Colonic mucosa (tissue), 4 donors: ENCODE measurements at regions not wholly inside any gene's neighbourhood (a gene's known extent, or its start where the extent isn't known, plus 50 kb on each side); places are given as distances from the start of the nearest gene placed in this dataset.

ENCODE experiments used
- DNase-seq: peaks from one replicate; pipeline ENCODE4 v3.0.0-alpha.2; 2020
- H3K27ac ChIP-seq: fragments of 200-600 bp; one replicate; pipeline ENCODE4 v1.8.0; 2021
- H3K27me3 ChIP-seq: fragments of 200-600 bp; one replicate; pipeline ENCODE4 v1.8.0; 2021
- H3K36me3 ChIP-seq: fragments of 200-600 bp; one replicate; pipeline ENCODE4 v1.8.0; 2021
- H3K4me1 ChIP-seq: fragments of 200-600 bp; one replicate; pipeline ENCODE4 v1.8.0; 2021; ENCODE audit warnings: mild to moderate bottlenecking
- H3K4me3 ChIP-seq: fragments of 200-600 bp; one replicate; pipeline ENCODE4 v1.8.0; 2021
- H3K9ac ChIP-seq, 2 donors: one replicate each; pipeline ENCODE4 v1.7.0; 2013; ENCODE audit warnings: control low read depth in 2 of 2, low read depth in 2 of 2, low read length in 2 of 2
- H3K9me3 ChIP-seq: fragments of 200-600 bp; one replicate; pipeline ENCODE4 v1.8.0; 2021
- intact Hi-C: fragments of 100-400 bp; cut with DNase I; formaldehyde crosslinking; loops from one replicate; pipeline ENCODE4 v1.14.1; 2022
- TF ChIP-seq, protein P1 (sequence below): fragments of 200-600 bp; IDR thresholded peaks from one replicate; pipeline ENCODE4 v1.8.0; 2022; ENCODE audit warnings: antibody characterized with exemption, mild to moderate bottlenecking
- donor health status: healthy.
- donor health status: DM: no; HTN: no; CAD: no.
- donor health status: DM: no; HTN: no; CAD: no.

DNA sequence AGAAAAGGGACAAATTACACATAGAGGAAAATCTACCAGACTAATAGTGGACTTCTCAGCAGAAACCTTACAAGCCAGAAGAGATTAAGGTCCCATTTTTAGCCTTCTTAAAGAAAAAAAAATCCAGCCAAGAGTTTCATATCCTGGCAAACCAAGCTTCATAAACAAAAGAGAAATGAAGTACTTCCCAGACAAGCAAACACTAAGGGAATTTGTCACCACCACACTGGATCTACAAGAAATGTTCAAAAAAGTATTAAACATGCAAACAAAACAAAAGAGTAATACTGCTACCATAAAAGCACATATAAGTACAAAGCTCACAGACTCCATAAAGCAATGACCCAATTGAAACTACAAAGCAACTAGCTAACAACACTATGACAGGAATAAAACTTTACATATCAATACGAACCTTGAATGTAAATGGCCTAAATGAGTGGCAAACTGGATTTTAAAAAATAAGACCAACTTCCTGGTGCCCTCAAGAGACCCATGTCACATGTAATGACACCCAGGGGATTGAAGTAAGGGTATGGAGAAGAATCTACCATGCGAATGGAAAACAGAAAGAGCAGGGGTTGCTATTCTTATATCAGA is 260.7 kb upstream of the PPP2R2D start:
- no peak overlapping the region for H3K9ac ChIP-seq
- no peak overlapping the region for H3K27ac ChIP-seq
- DNase-seq: no peak
- H3K4me1 ChIP-seq: no peaks in the 10 kb centered on the region
- H3K9me3 ChIP-seq: no peaks in the 10 kb centered on the region
- intact Hi-C loops: no loop called here
- TF ChIP-seq, protein P1, sequence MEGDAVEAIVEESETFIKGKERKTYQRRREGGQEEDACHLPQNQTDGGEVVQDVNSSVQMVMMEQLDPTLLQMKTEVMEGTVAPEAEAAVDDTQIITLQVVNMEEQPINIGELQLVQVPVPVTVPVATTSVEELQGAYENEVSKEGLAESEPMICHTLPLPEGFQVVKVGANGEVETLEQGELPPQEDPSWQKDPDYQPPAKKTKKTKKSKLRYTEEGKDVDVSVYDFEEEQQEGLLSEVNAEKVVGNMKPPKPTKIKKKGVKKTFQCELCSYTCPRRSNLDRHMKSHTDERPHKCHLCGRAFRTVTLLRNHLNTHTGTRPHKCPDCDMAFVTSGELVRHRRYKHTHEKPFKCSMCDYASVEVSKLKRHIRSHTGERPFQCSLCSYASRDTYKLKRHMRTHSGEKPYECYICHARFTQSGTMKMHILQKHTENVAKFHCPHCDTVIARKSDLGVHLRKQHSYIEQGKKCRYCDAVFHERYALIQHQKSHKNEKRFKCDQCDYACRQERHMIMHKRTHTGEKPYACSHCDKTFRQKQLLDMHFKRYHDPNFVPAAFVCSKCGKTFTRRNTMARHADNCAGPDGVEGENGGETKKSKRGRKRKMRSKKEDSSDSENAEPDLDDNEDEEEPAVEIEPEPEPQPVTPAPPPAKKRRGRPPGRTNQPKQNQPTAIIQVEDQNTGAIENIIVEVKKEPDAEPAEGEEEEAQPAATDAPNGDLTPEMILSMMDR: no peak
- H3K27me3 ChIP-seq: no peaks in the 10 kb centered on the region
- no peaks in the 10 kb centered on the region for H3K36me3 ChIP-seq
- no peak overlapping the region for H3K4me3 ChIP-seq

- no peak for DNase-seq
- TF ChIP-seq, protein P1: no peak
- no peaks in the 10 kb centered on the region for H3K4me1 ChIP-seq
- H3K27ac ChIP-seq: no peak overlapping the region
- no peak overlapping the region for H3K9ac ChIP-seq
- intact Hi-C loops: no loop called here
- H3K9me3 ChIP-seq: no peaks in the 10 kb centered on the region
- H3K27me3 ChIP-seq: no peaks in the 10 kb centered on the region
- no peak overlapping the region for H3K4me3 ChIP-seq
- H3K36me3 ChIP-seq: no peaks in the 10 kb centered on the region
Observed at GRCh38 chr10:131641231-131641630, 259.6 kb upstream of the PPP2R2D start.

DNA sequence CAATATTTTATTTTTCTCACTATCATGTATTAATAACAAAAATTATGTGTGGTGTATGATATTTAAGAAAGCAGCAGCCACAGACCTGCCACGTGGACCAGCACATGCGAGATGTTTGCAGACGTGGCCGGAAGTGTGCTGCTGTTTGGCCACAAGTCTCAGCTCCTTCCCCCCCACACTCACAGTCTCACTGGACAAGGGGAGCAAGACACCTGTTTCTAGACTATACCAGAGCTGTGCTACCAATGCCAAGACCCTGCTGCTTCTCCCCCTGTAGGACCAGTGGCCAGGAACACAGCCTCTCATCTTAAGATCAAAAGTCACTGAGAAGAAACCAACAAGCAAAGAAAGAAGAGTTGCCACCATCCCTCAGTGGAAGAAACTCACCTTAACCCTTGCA is 258.9 kb upstream of the PPP2R2D start:
- no peaks in the 10 kb centered on the region for H3K4me1 ChIP-seq
- H3K4me3 ChIP-seq: no peak overlapping the region
- no peaks in the 10 kb centered on the region for H3K36me3 ChIP-seq
- intact Hi-C loops: no loop called here
- no peaks in the 10 kb centered on the region for H3K27me3 ChIP-seq
- no peak overlapping the region for H3K27ac ChIP-seq
- TF ChIP-seq, protein P1: no peak
- H3K9me3 ChIP-seq: no peaks in the 10 kb centered on the region
- no peak overlapping the region for H3K9ac ChIP-seq
- no peak for DNase-seq

DNA sequence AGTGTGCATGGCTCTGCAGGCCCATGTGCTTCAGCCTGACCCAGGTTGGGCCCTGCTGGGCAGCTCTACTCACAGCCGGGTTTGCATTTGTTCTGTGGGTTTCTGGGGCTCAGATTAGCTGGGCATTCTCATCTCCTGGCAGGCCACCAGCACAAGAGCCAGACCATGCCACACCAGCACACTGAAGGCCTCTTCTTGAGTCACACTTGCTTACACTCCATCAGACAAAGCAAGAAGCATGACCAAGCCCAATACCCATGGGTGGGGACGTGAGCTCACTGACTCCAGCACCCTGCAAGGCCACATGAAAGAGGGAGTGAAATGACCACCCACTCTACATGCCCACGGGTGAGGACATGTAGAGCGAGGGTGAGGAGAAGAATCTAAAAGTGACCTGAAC is 257.8 kb upstream of the PPP2R2D start:
- intact Hi-C loops: no loop called here
- no peaks in the 10 kb centered on the region for H3K36me3 ChIP-seq
- H3K27ac ChIP-seq: no peak overlapping the region
- no peaks in the 10 kb centered on the region for H3K9me3 ChIP-seq
- no peaks in the 10 kb centered on the region for H3K4me1 ChIP-seq
- TF ChIP-seq, protein P1: no peak
- DNase-seq: no peak
- H3K4me3 ChIP-seq: no peak overlapping the region
- no peaks in the 10 kb centered on the region for H3K27me3 ChIP-seq
- H3K9ac ChIP-seq: no peak overlapping the region

DNA sequence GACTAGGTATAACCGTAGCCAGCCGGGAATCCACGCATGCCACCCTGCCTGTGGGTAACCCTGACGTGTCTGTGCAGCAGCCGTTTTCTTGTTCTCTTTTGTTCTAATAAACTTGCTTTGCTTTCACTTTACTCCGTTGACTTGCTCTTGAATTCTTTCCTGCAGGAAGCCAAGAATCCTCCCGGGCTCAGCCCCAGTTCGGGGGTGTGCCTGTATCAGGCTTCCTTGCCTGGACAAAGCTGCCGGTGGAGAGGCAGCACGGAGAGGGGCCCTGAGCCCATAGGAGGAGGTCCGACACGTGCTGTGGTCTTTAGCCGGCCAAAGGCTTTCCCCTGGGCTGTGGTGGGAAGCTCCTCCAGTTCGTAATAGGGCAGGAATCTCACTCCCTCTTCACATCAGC is 256.5 kb upstream of the PPP2R2D start:
- intact Hi-C loops: no loop called here
- no peak for DNase-seq
- Histone ChIP-seq H3K4me1 (no peaks in the 10 kb centered on the region), H3K9me3 (no peaks in the 10 kb centered on the region), H3K27ac (no peak overlapping the region), H3K9ac (no peak overlapping the region), H3K4me3 (no peak overlapping the region), H3K27me3 (no peaks in the 10 kb centered on the region), H3K36me3 (no peaks in the 10 kb centered on the region)
- TF ChIP-seq, protein P1: no peak
